Activated T-cell treated with anti-CD3 and anti-CD28 coated beads, Interleukin-2, amount 50 U/mL, for 72 hours (primary cell): ENCODE measurements at regions not wholly inside any gene's neighbourhood (a gene's known extent, or its start where the extent isn't known, plus 50 kb on each side); places are given as distances from the start of the nearest gene placed in this dataset.
A peak's percentile ranks its signal among the peaks of the same experiment; 100 is the strongest.

Experiments used
- ATAC-seq, 2 donors: fragments of 150-1000 bp; cut with Tn5 transposase; replicated peaks in 1 of 2; 2 replicates each; pipeline ENCODE4 v1.10.0; 2021; ENCODE audit warnings: moderate library complexity in 2 of 2, mild to moderate bottlenecking in 1 of 2
- DNase-seq, 2 donors: peaks; one replicate each; pipeline ENCODE4 v3.0.0; 2021 to 2022; ENCODE audit warnings: mixed read lengths in 1 of 2
- H3K27ac Mint-ChIP-seq: one replicate; pipeline ENCODE4 v1.8.0; 2022; ENCODE audit warnings: mild to moderate bottlenecking, moderate library complexity, mixed read lengths
- H3K27me3 Mint-ChIP-seq: one replicate; pipeline ENCODE4 v1.8.0; 2022; ENCODE audit warnings: low read depth, mixed read lengths
- H3K36me3 Mint-ChIP-seq, 2 donors: one replicate each; pipeline ENCODE4 v1.8.0; 2022; ENCODE audit warnings: mixed read lengths in 2 of 2, mild to moderate bottlenecking in 1 of 2; ENCODE audit not compliant: insufficient read depth in 2 of 2
- H3K4me1 Mint-ChIP-seq: one replicate; pipeline ENCODE4 v1.8.0; 2022; ENCODE audit warnings: low read depth, mixed read lengths
- H3K4me3 Mint-ChIP-seq, 2 donors: one replicate each; pipeline ENCODE4 v1.8.0; 2022; ENCODE audit warnings: mild to moderate bottlenecking in 2 of 2, mixed read lengths in 2 of 2, moderate library complexity in 2 of 2
- H3K9me3 Mint-ChIP-seq, 2 donors: one replicate each; pipeline ENCODE4 v1.8.0; 2022; ENCODE audit warnings: mixed read lengths in 2 of 2

- H3K36me3 Mint-ChIP-seq, result no peaks in the 10 kb centered on the region
- H3K27me3 Mint-ChIP-seq, result peaks cover 9% of the 10 kb centered on the region
- H3K4me3 Mint-ChIP-seq, result no peak overlapping the region
- ATAC-seq (no peak), DNase-seq (no peak)
- no peaks in the 10 kb centered on the region for H3K9me3 Mint-ChIP-seq
- H3K27ac Mint-ChIP-seq, result no peak overlapping the region
- peaks cover 20% of the 10 kb centered on the region for H3K4me1 Mint-ChIP-seq
Measured at GRCh38 chr1:244920911-244921761, 56.8 kb upstream of the HNRNPU start.

GRCh38 chr1:244919320-244920282, 55.3 kb upstream of the HNRNPU start:
- ATAC-seq, result peak; percentile 23 to 34
- H3K27ac Mint-ChIP-seq, result no peak overlapping the region

GRCh38 chr1:244918421-244919319, 54.3 kb upstream of the HNRNPU start:
- peak overlapping the region; percentile 89 to 99 for H3K4me3 Mint-ChIP-seq
- H3K4me1 Mint-ChIP-seq, result peaks cover 20% of the 10 kb centered on the region
- H3K9me3 Mint-ChIP-seq, result no peaks in the 10 kb centered on the region
- H3K27ac Mint-ChIP-seq, result peak overlapping the region; percentile 93
- H3K36me3 Mint-ChIP-seq, result no peaks in the 10 kb centered on the region
- DNase-seq (peak; percentile 51 to 58), ATAC-seq (peak; percentile 87 to 94)
- peaks cover 9% of the 10 kb centered on the region for H3K27me3 Mint-ChIP-seq

More at GRCh38 chr1:244919320-244920282, 55.3 kb upstream of the HNRNPU start:
- peak overlapping the region; percentile 78 to 85 for H3K4me3 Mint-ChIP-seq
- H3K9me3 Mint-ChIP-seq, result no peaks in the 10 kb centered on the region
- peaks cover 20% of the 10 kb centered on the region for H3K4me1 Mint-ChIP-seq
- no peaks in the 10 kb centered on the region for H3K36me3 Mint-ChIP-seq
- H3K27me3 Mint-ChIP-seq, result peaks cover 9% of the 10 kb centered on the region
- DNase-seq, result no peak

GRCh38 chr1:244917073-244917670, 52.8 kb upstream of the HNRNPU start:
- H3K36me3 Mint-ChIP-seq, result no peaks in the 10 kb centered on the region
- no peak overlapping the region for H3K27ac Mint-ChIP-seq
- DNase-seq (no peak), ATAC-seq (no peak)
- no peaks in the 10 kb centered on the region for H3K9me3 Mint-ChIP-seq
- H3K4me3 Mint-ChIP-seq, result peak overlapping the region in 1 of 2 donors; percentile 15
- H3K4me1 Mint-ChIP-seq, result peaks cover 20% of the 10 kb centered on the region
- H3K27me3 Mint-ChIP-seq, result peaks cover 9% of the 10 kb centered on the region

GRCh38 chr1:244915736-244916135, 51.4 kb upstream of the HNRNPU start:
- Mint-ChIP-seq H3K36me3 (no peaks in the 10 kb centered on the region), H3K4me1 (peaks cover 18% of the 10 kb centered on the region), H3K27ac (no peak overlapping the region), H3K27me3 (peaks cover 9% of the 10 kb centered on the region), H3K9me3 (no peaks in the 10 kb centered on the region), H3K4me3 (no peak overlapping the region)
- DNase-seq (no peak), ATAC-seq (no peak)

GRCh38 chr1:244914761-244915160, 50.4 kb upstream of the HNRNPU start:
- ATAC-seq (no peak), DNase-seq (no peak)
- Mint-ChIP-seq H3K36me3 (no peaks in the 10 kb centered on the region), H3K4me3 (no peak overlapping the region), H3K27ac (no peak overlapping the region), H3K9me3 (no peaks in the 10 kb centered on the region), H3K27me3 (peaks cover 5% of the 10 kb centered on the region), H3K4me1 (peaks cover 12% of the 10 kb centered on the region)
